ENCODE measurements at regions not wholly inside any gene's neighbourhood (a gene's known extent, or its start where the extent isn't known, plus 50 kb on each side); places are given as distances from the start of the nearest gene placed in this dataset.

DNA sequence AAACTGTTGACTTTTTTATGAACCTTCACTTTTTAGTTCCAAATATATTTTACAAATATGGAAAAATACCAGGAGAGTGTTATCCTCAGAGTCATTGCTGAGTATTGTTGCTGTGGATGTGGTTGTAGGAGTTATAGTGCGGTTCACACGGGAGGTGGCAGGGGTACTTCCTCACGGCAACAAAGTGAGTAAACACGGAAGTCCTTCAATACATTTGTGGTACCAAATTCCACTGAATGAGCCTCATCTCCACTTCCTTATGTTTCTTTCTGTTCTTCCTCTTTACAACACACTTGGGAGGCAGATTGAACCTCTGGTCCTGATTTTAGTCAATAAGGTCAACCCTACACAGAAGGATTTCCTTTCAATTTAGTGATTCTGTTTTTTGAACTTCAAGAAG is 371.8 kb downstream of the BTBD3 start:
- Mint-ChIP-seq H3K4me3 (ENCODE audit: unreplicated experiment) (no peak overlapping the region), H3K27me3 (ENCODE audit: insufficient read depth, unreplicated experiment) (no peaks in the 10 kb centered on the region), H3K36me3 (ENCODE audit: insufficient read depth, unreplicated experiment) (no peaks in the 10 kb centered on the region), H3K9me3 (ENCODE audit: unreplicated experiment) (peaks cover 44% of the 10 kb centered on the region), H3K4me1 (ENCODE audit: insufficient read depth, unreplicated experiment) (no peaks in the 10 kb centered on the region), H3K27ac (ENCODE audit: low read depth, unreplicated experiment) (no peak overlapping the region)
- intact Hi-C loops (cut with micrococcal nuclease), result no loop called here
- POLR2A ChIA-PET, result no interaction called here
- CTCF ChIA-PET, result interaction anchor here (0.8 kb wide), 1 partner anchor 485 kb away, joined by 3 read pairs; no protein-coding TSS in a partner anchor
- DNase-seq (ENCODE audit: unreplicated experiment), result no peak
- TF ChIP-seq, protein P1, sequence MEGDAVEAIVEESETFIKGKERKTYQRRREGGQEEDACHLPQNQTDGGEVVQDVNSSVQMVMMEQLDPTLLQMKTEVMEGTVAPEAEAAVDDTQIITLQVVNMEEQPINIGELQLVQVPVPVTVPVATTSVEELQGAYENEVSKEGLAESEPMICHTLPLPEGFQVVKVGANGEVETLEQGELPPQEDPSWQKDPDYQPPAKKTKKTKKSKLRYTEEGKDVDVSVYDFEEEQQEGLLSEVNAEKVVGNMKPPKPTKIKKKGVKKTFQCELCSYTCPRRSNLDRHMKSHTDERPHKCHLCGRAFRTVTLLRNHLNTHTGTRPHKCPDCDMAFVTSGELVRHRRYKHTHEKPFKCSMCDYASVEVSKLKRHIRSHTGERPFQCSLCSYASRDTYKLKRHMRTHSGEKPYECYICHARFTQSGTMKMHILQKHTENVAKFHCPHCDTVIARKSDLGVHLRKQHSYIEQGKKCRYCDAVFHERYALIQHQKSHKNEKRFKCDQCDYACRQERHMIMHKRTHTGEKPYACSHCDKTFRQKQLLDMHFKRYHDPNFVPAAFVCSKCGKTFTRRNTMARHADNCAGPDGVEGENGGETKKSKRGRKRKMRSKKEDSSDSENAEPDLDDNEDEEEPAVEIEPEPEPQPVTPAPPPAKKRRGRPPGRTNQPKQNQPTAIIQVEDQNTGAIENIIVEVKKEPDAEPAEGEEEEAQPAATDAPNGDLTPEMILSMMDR (IDR thresholded peaks at IDR 0.05; ENCODE audit: unreplicated experiment), result no peak
- no TSS peak for BruUV-seq (replicated peaks)

DNA sequence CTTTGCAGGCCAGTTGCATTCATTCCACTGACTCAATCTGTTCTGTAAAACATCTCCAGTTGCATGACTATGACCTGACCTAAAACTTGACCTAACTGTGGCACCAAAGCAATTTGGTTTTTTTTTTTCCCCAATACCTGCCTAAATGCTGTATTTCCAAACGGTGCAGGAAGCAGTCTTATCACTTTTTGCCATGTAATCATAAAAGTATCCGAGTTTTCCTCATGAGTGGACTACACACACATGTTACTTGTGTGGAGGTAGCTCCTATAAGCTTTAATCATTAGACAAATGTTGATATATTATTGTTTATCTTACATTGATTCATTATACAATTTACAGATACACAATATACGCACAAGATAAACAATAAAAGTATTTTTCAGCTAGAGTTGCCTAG is 373.7 kb downstream of the BTBD3 start:
- peaks cover 52% of the 10 kb centered on the region for H3K9me3 Mint-ChIP-seq (ENCODE audit: unreplicated experiment)
- intact Hi-C loops (cut with micrococcal nuclease), result no loop called here
- no peak overlapping the region for H3K4me3 Mint-ChIP-seq (ENCODE audit: unreplicated experiment)
- H3K27me3 Mint-ChIP-seq (ENCODE audit: insufficient read depth, unreplicated experiment), result no peaks in the 10 kb centered on the region
- CTCF ChIA-PET, result interaction anchor here (0.6 kb wide), 1 partner anchor 59 kb away, joined by 3 read pairs; no protein-coding TSS in a partner anchor
- no peak for DNase-seq (ENCODE audit: unreplicated experiment)
- H3K36me3 Mint-ChIP-seq (ENCODE audit: insufficient read depth, unreplicated experiment), result no peaks in the 10 kb centered on the region
- BruUV-seq (replicated peaks), result no TSS peak
- H3K27ac Mint-ChIP-seq (ENCODE audit: low read depth, unreplicated experiment), result no peak overlapping the region
- POLR2A ChIA-PET, result no interaction called here
- no peaks in the 10 kb centered on the region for H3K4me1 Mint-ChIP-seq (ENCODE audit: insufficient read depth, unreplicated experiment)
- TF ChIP-seq, protein P1 (IDR thresholded peaks at IDR 0.05; ENCODE audit: unreplicated experiment), result no peak

DNA sequence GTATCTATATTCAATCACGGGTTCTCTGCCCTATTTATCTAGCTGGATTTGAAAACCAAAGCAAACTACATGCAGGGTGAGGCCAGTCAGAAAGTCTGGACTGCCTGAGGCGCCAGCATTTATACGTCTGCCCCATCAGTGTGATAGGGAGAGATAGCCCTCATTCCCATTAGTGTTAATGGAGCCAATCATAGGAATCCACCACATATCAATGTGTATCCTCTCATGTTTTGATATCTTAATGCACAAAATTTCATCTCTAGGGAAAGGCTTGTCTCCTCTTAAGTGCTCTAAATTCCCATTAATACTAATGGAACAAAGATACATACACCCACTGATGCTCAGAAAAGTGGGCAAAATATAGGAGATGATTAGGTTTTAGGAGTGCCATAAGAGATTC is 376.2 kb downstream of the BTBD3 start:
- H3K27ac Mint-ChIP-seq (ENCODE audit: low read depth, unreplicated experiment), result no peak overlapping the region
- H3K4me3 Mint-ChIP-seq (ENCODE audit: unreplicated experiment), result no peak overlapping the region
- intact Hi-C loops (cut with micrococcal nuclease), result no loop called here
- POLR2A ChIA-PET, result no interaction called here
- TF ChIP-seq, protein P1 (IDR thresholded peaks at IDR 0.05; ENCODE audit: unreplicated experiment), result no peak
- H3K27me3 Mint-ChIP-seq (ENCODE audit: insufficient read depth, unreplicated experiment), result no peaks in the 10 kb centered on the region
- H3K36me3 Mint-ChIP-seq (ENCODE audit: insufficient read depth, unreplicated experiment), result no peaks in the 10 kb centered on the region
- no peaks in the 10 kb centered on the region for H3K4me1 Mint-ChIP-seq (ENCODE audit: insufficient read depth, unreplicated experiment)
- CTCF ChIA-PET, result interaction anchor here (0.7 kb wide), 1 partner anchor 80 kb away, joined by 3 read pairs; no protein-coding TSS in a partner anchor
- DNase-seq (ENCODE audit: unreplicated experiment), result no peak
- H3K9me3 Mint-ChIP-seq (ENCODE audit: unreplicated experiment), result peaks cover 62% of the 10 kb centered on the region
- BruUV-seq (replicated peaks), result no TSS peak

DNA sequence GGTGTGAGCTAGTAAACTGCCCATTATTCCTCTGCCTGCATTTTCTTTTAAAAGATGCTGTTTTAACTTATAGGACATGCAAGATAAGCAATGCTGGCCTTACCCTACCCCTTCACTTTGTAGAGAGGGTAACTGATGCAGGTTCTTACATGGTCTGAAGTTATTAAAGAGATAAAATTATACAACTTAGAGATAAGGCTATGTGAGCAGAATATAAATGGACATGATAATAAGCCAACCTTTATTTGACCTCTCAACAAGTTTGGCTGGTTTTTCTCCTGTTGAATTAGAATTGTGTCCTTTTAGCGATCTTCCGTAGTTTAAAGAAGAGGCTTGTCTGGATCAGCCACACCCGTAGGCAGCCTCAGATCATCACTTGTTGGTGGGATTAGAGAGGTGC is 377.0 kb downstream of the BTBD3 start:
- H3K9me3 Mint-ChIP-seq (ENCODE audit: unreplicated experiment), result peaks cover 56% of the 10 kb centered on the region
- H3K36me3 Mint-ChIP-seq (ENCODE audit: insufficient read depth, unreplicated experiment), result no peaks in the 10 kb centered on the region
- H3K27me3 Mint-ChIP-seq (ENCODE audit: insufficient read depth, unreplicated experiment), result no peaks in the 10 kb centered on the region
- intact Hi-C loops (cut with micrococcal nuclease), result no loop called here
- POLR2A ChIA-PET, result no interaction called here
- no peak overlapping the region for H3K27ac Mint-ChIP-seq (ENCODE audit: low read depth, unreplicated experiment)
- TF ChIP-seq, protein P1 (IDR thresholded peaks at IDR 0.05; ENCODE audit: unreplicated experiment), result no peak
- no peaks in the 10 kb centered on the region for H3K4me1 Mint-ChIP-seq (ENCODE audit: insufficient read depth, unreplicated experiment)
- no peak for DNase-seq (ENCODE audit: unreplicated experiment)
- no peak overlapping the region for H3K4me3 Mint-ChIP-seq (ENCODE audit: unreplicated experiment)
- no TSS peak for BruUV-seq (replicated peaks)
- CTCF ChIA-PET, result interaction anchor here (0.7 kb wide), 1 partner anchor 80 kb away, joined by 3 read pairs; no protein-coding TSS in a partner anchor

All from MCF 10A (cell line).